HCT116 (cell line): ENCODE measurements at regions not wholly inside any gene's neighbourhood (a gene's known extent, or its start where the extent isn't known, plus 50 kb on each side); places are given as distances from the start of the nearest gene placed in this dataset.

Experiments used
- ATAC-seq: fragments of 200-7000 bp; cut with Tn5 transposase; 2 replicates; pipeline ENCODE4 v1.9.1; 2020; ENCODE audit warnings: mild to moderate bottlenecking, moderate library complexity
- BruUV-seq: library from RNA; stranded (reverse); fragments of 400-500 nt; replicated peaks from 2 replicates; lab custom pipeline; 2021; lab: Mats Ljungman, UMichigan
- CTCF ChIA-PET: fragments of 300-600 bp; sonication (Branson Sonifier 250); formaldehyde crosslinking; loops from one replicate; lab custom pipeline; 2021; ENCODE audit warnings: antibody characterized with exemption; lab: Charles Lee
- POLR2A ChIA-PET: fragments of 300-600, 350-600 bp; sonication (Branson Sonifier 250); formaldehyde crosslinking; loops from one replicate; lab custom pipeline; 2021; ENCODE audit warnings: antibody characterized with exemption; lab: Charles Lee
- RAD21 ChIA-PET, 2 experiments: fragments of 300-600 bp; sonication (Branson Sonifier 250); formaldehyde crosslinking; loops; one replicate each; lab custom pipeline; 2023; ENCODE audit warnings: low total read pairs in 2 of 2; ENCODE audit not compliant: uncharacterized antibody in 2 of 2, unreplicated experiment in 2 of 2, low non-redundant PET in 1 of 2; lab: Charles Lee
- DNase-seq: peaks from one replicate; pipeline ENCODE4 v3.0.0-alpha.2; 2010; ENCODE audit warnings: low read depth, low spot score
- H2AFZ ChIP-seq: fragments of 200-600 bp; shearing (Covaris generic), sonication (generic); 2 replicates; pipeline ENCODE4 v1.6.1; 2017; ENCODE audit warnings: low read depth, mixed run types, mixed read lengths, antibody characterized with exemption, low read length; ENCODE audit not compliant: poor library complexity, severe bottlenecking
- H3K27ac ChIP-seq: 2 replicates; pipeline ENCODE4 v1.5.1; 2012; ENCODE audit warnings: low read depth, low read length
- H3K27me3 ChIP-seq: fragments of 200-600 bp; sonication (generic); 2 replicates; pipeline ENCODE4 v1.6.1; 2016; ENCODE audit warnings: mixed run types, low read length, mixed read lengths; ENCODE audit not compliant: insufficient read depth
- H3K36me3 ChIP-seq, 2 experiments: fragments of 200-500 bp in 1 of 2; fragments of 200-600 bp in 1 of 2; sonication (Bioruptor generic) in 1 of 2; sonication (generic) in 1 of 2; 2 replicates each; pipeline versions ENCODE4 v1.5.1 to v1.6.1; 2014 to 2016; ENCODE audit warnings: low read length in 2 of 2, inconsistent platforms in 1 of 2, mixed read lengths in 1 of 2, mixed run types in 1 of 2; ENCODE audit not compliant: insufficient read depth in 2 of 2, control insufficient read depth in 1 of 2
- H3K4me1 ChIP-seq, 2 experiments: fragments of 200-600 bp in 1 of 2; sonication (generic) in 1 of 2; 2 replicates each; pipeline versions ENCODE4 v1.5.1 to v1.6.1; 2012 to 2017; ENCODE audit warnings: low read length in 2 of 2, inconsistent platforms in 1 of 2, mild to moderate bottlenecking in 1 of 2, mixed read lengths in 1 of 2, mixed run types in 1 of 2, moderate library complexity in 1 of 2; ENCODE audit not compliant: insufficient read depth in 2 of 2, control insufficient read depth in 1 of 2
- H3K4me2 ChIP-seq: fragments of 200-600 bp; sonication (generic); 2 replicates; pipeline ENCODE4 v1.6.1; 2017; ENCODE audit warnings: mixed run types, low read length, mixed read lengths
- H3K4me3 ChIP-seq, 2 experiments: fragments of 200-600 bp in 1 of 2; sonication (generic) in 1 of 2; replicated peaks in 1 of 2; 2 replicates each; pipeline ENCODE4 v1.5.1; 2011 to 2016; ENCODE audit warnings: low read length in 2 of 2, control low read depth in 1 of 2, low read depth in 1 of 2, mild to moderate bottlenecking in 1 of 2, mixed read lengths in 1 of 2, mixed run types in 1 of 2
- H3K79me2 ChIP-seq: fragments of 200-600 bp; sonication (generic); 2 replicates; pipeline ENCODE4 v1.6.1; 2017; ENCODE audit warnings: mild to moderate bottlenecking, mixed run types, low read length, moderate library complexity, mixed read lengths; ENCODE audit not compliant: insufficient read depth
- H3K9ac ChIP-seq: fragments of 200-600 bp; sonication (generic); 2 replicates; pipeline ENCODE4 v1.6.1; 2016; ENCODE audit warnings: low read length, mixed read lengths
- H3K9me2 ChIP-seq: fragments of 200-600 bp; sonication (generic), shearing (Covaris generic); 2 replicates; pipeline ENCODE4 v1.6.1; 2017; ENCODE audit warnings: mixed run types, mild to moderate bottlenecking, moderate library complexity; ENCODE audit not compliant: insufficient read depth
- H3K9me3 ChIP-seq, 2 experiments: fragments of 200-500 bp in 1 of 2; fragments of 200-600 bp in 1 of 2; sonication (Bioruptor generic) in 1 of 2; sonication (generic) in 1 of 2; 2 replicates each; pipeline ENCODE4 v1.6.1; 2014 to 2017; ENCODE audit warnings: low read length in 2 of 2, mixed read lengths in 2 of 2, inconsistent platforms in 1 of 2, low read depth in 1 of 2, mild to moderate bottlenecking in 1 of 2, mixed run types in 1 of 2, moderate library complexity in 1 of 2; ENCODE audit not compliant: control insufficient read depth in 1 of 2, insufficient read depth in 1 of 2
- H4K20me1 ChIP-seq: fragments of 200-600 bp; sonication (generic), shearing (Covaris generic); 2 replicates; pipeline ENCODE4 v1.6.1; 2017; ENCODE audit warnings: mixed run types, mild to moderate bottlenecking, moderate library complexity; ENCODE audit not compliant: insufficient read depth
- CBX3 ChIP-seq: IDR thresholded peaks from 2 replicates; pipeline ENCODE4 v1.6.1; 2012; ENCODE audit warnings: low read depth
- CEBPB ChIP-seq: IDR thresholded peaks from 2 replicates; pipeline ENCODE4 v1.6.1; 2012; ENCODE audit warnings: low read depth
- EGR1 ChIP-seq: IDR thresholded peaks from 2 replicates; pipeline ENCODE4 v1.6.1; 2012; ENCODE audit warnings: low read depth
- ELF1 ChIP-seq: IDR thresholded peaks from 2 replicates; pipeline ENCODE4 v1.6.1; 2012; ENCODE audit warnings: low read depth, borderline replicate concordance
- EZH2 ChIP-seq: fragments of 200-600 bp; sonication (generic); IDR thresholded peaks from 2 replicates; pipeline ENCODE4 v1.6.1; 2017; ENCODE audit warnings: antibody characterized with exemption, mixed run types
- EZH2phosphoT487 ChIP-seq: fragments of 200-600 bp; IDR thresholded peaks from 2 replicates; pipeline ENCODE4 v1.6.1; 2018; ENCODE audit warnings: antibody characterized with exemption, borderline replicate concordance
- FOSL1 ChIP-seq: IDR thresholded peaks from 2 replicates; pipeline ENCODE4 v1.6.1; 2012; ENCODE audit warnings: low read depth
- JUND ChIP-seq: IDR thresholded peaks from 2 replicates; pipeline ENCODE4 v1.6.1; 2012
- MAX ChIP-seq: IDR thresholded peaks from 2 replicates; pipeline ENCODE4 v1.6.1; 2012
- POLR2A ChIP-seq: IDR thresholded peaks from 2 replicates; pipeline ENCODE4 v1.7.0; 2011; ENCODE audit warnings: borderline replicate concordance; ENCODE audit not compliant: insufficient read depth, insufficient read length; ENCODE audit errors: extremely low read depth
- POLR2AphosphoS5 ChIP-seq: IDR thresholded peaks from 2 replicates; pipeline ENCODE4 v1.6.1; 2011; ENCODE audit warnings: mild to moderate bottlenecking, low read depth, low read length, moderate library complexity
- RAD21 ChIP-seq: IDR thresholded peaks from 2 replicates; pipeline ENCODE4 v1.6.1; 2012; ENCODE audit warnings: low read depth, mild to moderate bottlenecking
- SIN3A ChIP-seq: IDR thresholded peaks from 2 replicates; pipeline ENCODE4 v1.6.1; 2012; ENCODE audit warnings: low read depth
- SP1 ChIP-seq: IDR thresholded peaks from 2 replicates; pipeline ENCODE4 v1.6.1; 2012; ENCODE audit warnings: low read depth
- SRF ChIP-seq: IDR thresholded peaks from 2 replicates; pipeline ENCODE4 v1.6.1; 2012; ENCODE audit warnings: low read depth
- TCF7L2 ChIP-seq: IDR thresholded peaks from 2 replicates; pipeline ENCODE4 v1.7.0; 2011; ENCODE audit warnings: borderline replicate concordance, inconsistent platforms; ENCODE audit not compliant: insufficient read depth, insufficient read length; ENCODE audit errors: extremely low read depth
- ZFX ChIP-seq: fragments of 450-650 bp; IDR thresholded peaks from 2 replicates; pipeline ENCODE4 v1.6.1; 2017
- ZNF274 ChIP-seq: fragments of 200-500 bp; sonication (Bioruptor generic); IDR thresholded peaks from 2 replicates; pipeline ENCODE4 v1.6.1; 2014; ENCODE audit warnings: mild to moderate bottlenecking, low read depth, low read length, inconsistent platforms
- intact Hi-C: fragments of 100-400 bp; cut with micrococcal nuclease; formaldehyde crosslinking; loops from 2 replicates; pipeline ENCODE4 v1.10.0; 2022
- TF ChIP-seq, protein P1 (sequence below): IDR thresholded peaks from 2 replicates; pipeline ENCODE4 v1.6.1; 2012
- TF ChIP-seq, protein P2 (sequence below): IDR thresholded peaks from 2 replicates; pipeline ENCODE4 v1.6.1; 2012; ENCODE audit warnings: low read depth

DNA sequence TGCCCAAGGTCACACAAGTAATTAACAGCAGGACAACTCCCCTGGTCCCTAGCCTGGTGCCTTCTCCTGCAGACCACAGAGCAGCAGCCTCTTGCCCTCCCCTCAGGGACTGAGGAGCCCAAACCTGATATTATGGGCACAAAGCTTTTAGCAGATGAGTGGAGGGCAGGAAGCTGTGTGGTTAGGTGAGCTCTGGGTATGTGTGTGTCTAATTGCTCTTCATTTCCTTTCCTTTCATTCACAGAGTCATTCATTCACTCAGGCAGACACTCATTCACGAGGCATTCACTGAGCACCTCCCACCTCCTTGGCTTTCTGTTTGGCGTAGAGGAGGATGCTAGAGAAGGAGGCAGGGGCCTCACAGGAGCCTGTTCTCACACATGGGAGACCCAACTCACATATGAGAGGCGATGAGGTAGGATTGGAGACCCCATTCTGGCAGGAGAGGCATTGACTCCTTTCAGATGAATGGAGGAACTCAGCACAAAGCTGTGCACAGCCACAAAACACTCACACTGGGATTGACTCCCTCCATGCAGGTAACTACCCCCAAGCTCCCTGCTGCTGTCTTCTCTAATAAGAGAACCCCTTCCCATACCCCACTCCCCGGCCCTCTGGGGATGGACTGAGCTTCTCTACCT, 306.8 kb upstream of the SKOR2 start:
- no peaks in the 10 kb centered on the region for H3K9me2 ChIP-seq
- no peaks in the 10 kb centered on the region for H3K4me1 ChIP-seq
- BruUV-seq, result no TSS peak
- no peak for TF ChIP-seq EZH2
- TF ChIP-seq RAD21, result no peak
- TF ChIP-seq MAX, result no peak
- no peak for TF ChIP-seq SP1
- TF ChIP-seq EGR1, result no peak
- no peak for TF ChIP-seq ELF1
- TF ChIP-seq CEBPB, result no peak
- ChIA-PET CTCF (no interaction called here), RAD21 (no interaction called here), POLR2A (no interaction called here)
- H3K4me3 ChIP-seq, result no peak overlapping the region
- peaks cover 27% of the 10 kb centered on the region for H3K27me3 ChIP-seq
- no peak overlapping the region for H3K27ac ChIP-seq
- no peaks in the 10 kb centered on the region for H3K9me3 ChIP-seq
- no peaks in the 10 kb centered on the region for H4K20me1 ChIP-seq
- no peaks in the 10 kb centered on the region for H3K36me3 ChIP-seq
- DNase-seq (no peak), ATAC-seq (no peak)
- no peaks in the 10 kb centered on the region for H3K79me2 ChIP-seq
- no peak overlapping the region for H3K4me2 ChIP-seq
- no peak overlapping the region for H2AFZ ChIP-seq
- intact Hi-C loops, result no loop called here
- H3K9ac ChIP-seq, result no peak overlapping the region

GRCh38 chr18:47557160-47557559, 305.7 kb upstream of the SKOR2 start:
- H3K4me2 ChIP-seq, result no peak overlapping the region
- no peaks in the 10 kb centered on the region for H3K9me3 ChIP-seq
- H3K79me2 ChIP-seq, result no peaks in the 10 kb centered on the region
- no peaks in the 10 kb centered on the region for H3K9me2 ChIP-seq
- H2AFZ ChIP-seq, result no peak overlapping the region
- intact Hi-C loops, result no loop called here
- TF ChIP-seq RAD21 (no peak), MAX (no peak), SP1 (no peak), POLR2AphosphoS5 (no peak), SIN3A (no peak), FOSL1 (no peak), TCF7L2 (no peak), EZH2phosphoT487 (no peak), CBX3 (no peak), SRF (no peak), ZFX (no peak), EZH2 (no peak), ELF1 (no peak), JUND (no peak), ZNF274 (no peak), POLR2A (no peak), EGR1 (no peak), CEBPB (no peak)
- TF ChIP-seq, protein P1, sequence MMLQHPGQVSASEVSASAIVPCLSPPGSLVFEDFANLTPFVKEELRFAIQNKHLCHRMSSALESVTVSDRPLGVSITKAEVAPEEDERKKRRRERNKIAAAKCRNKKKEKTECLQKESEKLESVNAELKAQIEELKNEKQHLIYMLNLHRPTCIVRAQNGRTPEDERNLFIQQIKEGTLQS, result no peak
- TF ChIP-seq, protein P2, sequence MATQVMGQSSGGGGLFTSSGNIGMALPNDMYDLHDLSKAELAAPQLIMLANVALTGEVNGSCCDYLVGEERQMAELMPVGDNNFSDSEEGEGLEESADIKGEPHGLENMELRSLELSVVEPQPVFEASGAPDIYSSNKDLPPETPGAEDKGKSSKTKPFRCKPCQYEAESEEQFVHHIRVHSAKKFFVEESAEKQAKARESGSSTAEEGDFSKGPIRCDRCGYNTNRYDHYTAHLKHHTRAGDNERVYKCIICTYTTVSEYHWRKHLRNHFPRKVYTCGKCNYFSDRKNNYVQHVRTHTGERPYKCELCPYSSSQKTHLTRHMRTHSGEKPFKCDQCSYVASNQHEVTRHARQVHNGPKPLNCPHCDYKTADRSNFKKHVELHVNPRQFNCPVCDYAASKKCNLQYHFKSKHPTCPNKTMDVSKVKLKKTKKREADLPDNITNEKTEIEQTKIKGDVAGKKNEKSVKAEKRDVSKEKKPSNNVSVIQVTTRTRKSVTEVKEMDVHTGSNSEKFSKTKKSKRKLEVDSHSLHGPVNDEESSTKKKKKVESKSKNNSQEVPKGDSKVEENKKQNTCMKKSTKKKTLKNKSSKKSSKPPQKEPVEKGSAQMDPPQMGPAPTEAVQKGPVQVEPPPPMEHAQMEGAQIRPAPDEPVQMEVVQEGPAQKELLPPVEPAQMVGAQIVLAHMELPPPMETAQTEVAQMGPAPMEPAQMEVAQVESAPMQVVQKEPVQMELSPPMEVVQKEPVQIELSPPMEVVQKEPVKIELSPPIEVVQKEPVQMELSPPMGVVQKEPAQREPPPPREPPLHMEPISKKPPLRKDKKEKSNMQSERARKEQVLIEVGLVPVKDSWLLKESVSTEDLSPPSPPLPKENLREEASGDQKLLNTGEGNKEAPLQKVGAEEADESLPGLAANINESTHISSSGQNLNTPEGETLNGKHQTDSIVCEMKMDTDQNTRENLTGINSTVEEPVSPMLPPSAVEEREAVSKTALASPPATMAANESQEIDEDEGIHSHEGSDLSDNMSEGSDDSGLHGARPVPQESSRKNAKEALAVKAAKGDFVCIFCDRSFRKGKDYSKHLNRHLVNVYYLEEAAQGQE, result no peak
- no peaks in the 10 kb centered on the region for H4K20me1 ChIP-seq
- no TSS peak for BruUV-seq
- ChIA-PET POLR2A (no interaction called here), CTCF (no interaction called here), RAD21 (no interaction called here)
- no peak overlapping the region for H3K27ac ChIP-seq
- DNase-seq, result no peak
- no peak overlapping the region for H3K4me3 ChIP-seq
- H3K36me3 ChIP-seq, result no peaks in the 10 kb centered on the region
- no peak for ATAC-seq
- H3K9ac ChIP-seq, result no peak overlapping the region
- peaks cover 33% of the 10 kb centered on the region for H3K27me3 ChIP-seq
- H3K4me1 ChIP-seq, result no peaks in the 10 kb centered on the region
